ENCODE measurements at regions not wholly inside any gene's neighbourhood (a gene's known extent, or its start where the extent isn't known, plus 50 kb on each side); places are given as distances from the start of the nearest gene placed in this dataset.

DNA sequence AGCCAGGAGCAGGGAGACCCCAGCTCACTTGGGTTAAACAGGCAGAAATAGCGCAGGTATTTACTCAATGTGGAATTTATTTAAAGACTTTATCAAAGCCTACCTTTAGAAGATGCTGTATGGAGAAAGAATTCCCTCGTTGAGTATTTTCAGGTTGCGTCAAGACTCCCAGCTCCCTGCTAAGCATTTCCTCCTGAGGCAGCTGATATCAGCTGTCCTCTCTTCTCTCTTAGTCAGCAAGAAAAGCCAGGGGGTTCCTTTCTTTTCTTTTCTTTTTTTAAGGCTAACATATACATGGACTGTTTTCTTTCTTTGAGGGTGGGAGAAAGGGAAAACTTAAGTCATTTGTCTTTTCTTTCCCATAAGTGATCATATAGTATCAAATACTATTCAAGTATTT lies 125.8 kb upstream of the POU2AF2 start:
- TF ChIP-seq CTCF (IDR thresholded peaks at IDR 0.05) (no peak), POLR2A (IDR thresholded peaks at IDR 0.05) (no peak), POLR2AphosphoS5 (IDR thresholded peaks at IDR 0.05) (no peak)
